CD4-positive, alpha-beta T cell treated with Interleukin-12 subunit alpha and Interleukin-12 subunit beta, for 1 hour (primary cell): ENCODE measurements at regions not wholly inside any gene's neighbourhood (a gene's known extent, or its start where the extent isn't known, plus 50 kb on each side); places are given as distances from the start of the nearest gene placed in this dataset.

ENCODE experiments used
- DNase-seq: peaks from one replicate; pipeline ENCODE4 v3.0.0-alpha.2; 2020

DNA sequence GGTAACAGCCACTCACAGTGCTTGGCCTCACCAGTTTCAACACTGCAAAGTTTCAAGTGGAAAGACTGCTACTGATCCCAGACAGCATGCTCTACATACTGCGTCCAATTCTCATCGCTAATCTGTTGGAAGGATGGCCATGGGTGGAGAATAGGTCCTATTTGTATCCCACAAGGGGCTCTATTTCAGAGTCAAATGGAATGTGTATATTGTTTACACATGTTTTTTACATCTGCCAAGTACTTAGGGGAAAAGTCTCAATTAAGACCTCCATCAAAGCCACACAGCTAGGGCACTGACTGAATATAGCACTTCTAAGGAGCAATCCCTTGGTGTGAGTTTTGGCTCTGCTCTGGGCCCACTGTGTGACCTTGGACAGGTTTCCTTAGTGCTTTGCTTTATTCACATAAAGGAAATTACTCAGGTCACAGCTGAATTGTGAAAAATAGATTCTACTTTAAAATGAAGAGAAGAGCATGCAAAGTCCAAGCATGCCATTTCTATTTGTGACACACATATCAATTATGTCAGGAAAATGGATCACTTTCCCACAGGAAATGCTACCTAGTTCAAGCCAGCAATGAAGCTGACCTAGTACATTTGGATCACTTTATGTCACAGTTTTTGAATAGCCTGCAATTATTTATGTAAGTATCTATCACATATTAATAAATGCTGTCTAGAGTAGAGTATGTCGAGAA is 112.9 kb upstream of the STK17B start:
- DNase-seq = no peak

- no peak for DNase-seq
Measured at GRCh38 chr2:196284866-196285557, 113.6 kb upstream of the STK17B start.

DNA sequence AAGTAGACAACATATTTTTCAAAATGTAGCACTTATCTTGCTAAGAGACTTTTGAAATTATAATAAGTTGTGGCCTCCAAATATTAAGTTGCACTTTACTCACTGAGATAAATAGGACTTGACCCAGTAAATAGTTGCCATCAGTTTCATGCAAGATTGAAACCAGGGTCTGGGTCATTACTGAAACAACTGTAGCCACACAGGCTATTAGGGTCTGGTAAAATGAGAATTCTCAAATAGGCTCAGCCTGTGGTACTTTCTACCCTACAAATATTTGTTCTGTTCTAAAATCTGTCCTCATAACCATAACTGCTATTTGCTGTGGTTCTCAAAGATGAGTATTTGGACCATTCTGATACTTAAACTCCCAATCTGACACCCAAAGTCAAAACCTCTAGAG is 115.4 kb upstream of the STK17B start:
- DNase-seq = no peak

DNA sequence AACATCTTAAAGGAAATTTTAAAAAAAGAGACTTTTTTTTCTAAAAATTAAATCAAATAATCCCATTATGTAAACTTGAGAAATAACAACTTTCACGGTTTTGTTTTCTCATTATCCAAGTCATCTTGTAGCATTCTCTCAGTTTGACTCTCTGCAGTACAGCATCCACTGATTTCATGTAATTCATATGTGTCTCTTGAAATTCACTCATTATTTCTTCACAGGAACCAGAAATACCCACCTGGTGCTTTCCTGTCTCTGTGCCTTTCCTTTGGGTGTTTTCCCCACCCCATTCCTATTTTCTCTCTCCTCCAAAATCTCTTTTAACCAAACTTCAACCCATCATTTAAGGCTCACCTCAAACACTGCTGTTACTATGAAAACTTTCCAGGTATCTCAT is 116.1 kb upstream of the STK17B start:
- no peak for DNase-seq

- DNase-seq = no peak
Measured at GRCh38 chr2:196288006-196288538, 116.7 kb upstream of the STK17B start.

DNA sequence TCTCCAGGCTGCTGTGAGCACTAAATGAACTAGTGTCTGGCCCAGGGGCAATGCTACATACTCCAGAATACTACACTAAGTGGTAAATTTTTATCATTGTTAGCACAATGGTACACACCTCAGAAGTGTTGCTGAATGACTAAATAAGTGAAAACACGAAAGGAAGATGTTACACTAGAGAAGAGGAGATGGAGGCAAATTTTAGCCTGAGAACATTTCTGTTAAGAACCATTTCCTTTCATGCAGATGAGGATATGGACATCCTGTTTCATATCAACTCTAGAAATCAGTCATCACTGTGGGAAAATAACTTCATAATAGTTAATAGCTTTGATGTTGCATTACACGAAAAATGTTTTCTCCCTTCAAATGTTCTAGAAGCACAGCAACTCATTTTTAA is 117.6 kb upstream of the STK17B start:
- DNase-seq = no peak

- no peak for DNase-seq
Measured at GRCh38 chr2:196290136-196290535, 118.8 kb upstream of the STK17B start.

DNA sequence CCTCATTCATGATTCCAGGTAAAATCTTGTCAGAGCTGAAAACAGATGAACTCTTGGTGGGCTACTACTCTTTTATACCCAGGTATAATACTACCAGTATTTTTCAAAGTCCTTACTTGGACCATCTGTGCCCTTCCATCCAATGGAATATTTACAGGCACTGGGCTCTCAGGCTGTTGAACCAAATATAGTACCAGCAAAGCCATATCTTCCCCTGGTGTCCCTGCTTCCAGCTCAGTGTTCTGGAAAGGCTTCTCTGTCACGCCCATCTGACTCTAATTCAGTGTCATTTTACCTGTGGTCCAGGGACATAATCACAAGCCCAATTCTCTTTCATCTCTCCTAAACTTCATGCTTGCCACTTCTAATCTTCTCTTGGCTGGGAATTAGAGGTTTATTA is 119.2 kb upstream of the STK17B start:
- no peak for DNase-seq

GRCh38 chr2:196291426-196291825 is 120.0 kb upstream of the STK17B start:
- DNase-seq = no peak

DNA sequence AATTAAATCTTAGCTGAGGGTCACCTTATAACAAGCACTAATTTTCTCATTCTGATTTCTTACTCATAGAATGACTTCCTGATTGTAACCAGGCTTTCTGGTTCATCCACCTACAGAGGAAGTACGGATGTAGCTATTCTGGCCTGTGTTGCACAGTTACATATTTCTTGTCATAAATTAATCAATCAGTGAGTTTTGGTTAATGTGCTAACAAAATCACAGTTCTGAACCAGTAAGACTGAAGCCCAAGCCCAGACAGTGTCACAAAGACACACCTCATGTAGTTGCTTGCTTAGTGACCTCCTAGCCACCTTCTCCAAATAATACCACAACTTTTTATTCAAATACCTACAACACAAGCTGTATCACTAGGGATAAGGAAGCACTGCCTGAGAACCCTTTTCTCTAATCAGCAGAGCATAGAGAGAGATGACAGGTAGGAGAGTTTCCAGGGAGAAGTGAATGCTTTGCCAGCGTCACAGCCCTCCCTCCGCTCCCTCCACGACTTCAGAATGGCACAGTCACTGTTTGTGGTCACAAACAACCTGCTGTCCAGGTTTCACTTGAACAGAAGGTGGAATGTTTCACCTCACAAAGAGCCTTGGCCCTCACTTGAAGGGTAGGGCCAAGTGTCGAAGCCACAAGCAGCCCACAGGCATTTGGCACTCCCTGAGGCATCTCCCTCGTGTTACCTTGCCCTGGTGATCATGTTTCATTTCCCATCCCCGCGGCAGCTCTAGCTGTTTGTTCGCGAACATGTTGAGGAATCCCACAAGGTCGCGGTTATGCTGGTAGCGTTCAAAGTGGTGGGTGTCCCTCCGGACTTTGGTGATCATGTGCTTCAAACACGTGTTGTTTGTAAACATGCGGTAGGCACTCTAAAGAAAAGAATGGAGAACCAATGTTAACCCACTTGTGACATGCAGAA is 120.8 kb upstream of the STK17B start:
- no peak for DNase-seq

- DNase-seq = no peak
Measured at GRCh38 chr2:196293751-196294515, 122.6 kb upstream of the STK17B start.

DNA sequence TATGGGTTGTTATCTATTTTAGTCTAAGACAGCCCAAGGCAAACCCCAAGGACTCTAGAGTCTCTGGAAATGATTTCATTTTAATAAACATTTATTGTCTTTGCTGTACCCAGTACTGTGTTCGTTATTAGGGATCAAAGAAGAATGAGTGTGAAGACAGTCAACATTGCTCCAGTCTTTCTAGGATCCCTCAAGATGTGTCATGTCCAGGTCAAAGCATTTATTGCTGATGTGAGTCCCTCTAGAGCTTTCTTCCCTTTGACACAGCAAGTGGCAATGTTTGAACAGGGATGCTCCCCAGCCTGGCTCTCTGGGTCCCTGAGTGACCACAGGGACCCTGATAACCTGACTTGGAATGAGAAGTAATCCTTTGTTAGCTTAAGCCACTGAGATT is 123.1 kb upstream of the STK17B start:
- DNase-seq = no peak

DNA sequence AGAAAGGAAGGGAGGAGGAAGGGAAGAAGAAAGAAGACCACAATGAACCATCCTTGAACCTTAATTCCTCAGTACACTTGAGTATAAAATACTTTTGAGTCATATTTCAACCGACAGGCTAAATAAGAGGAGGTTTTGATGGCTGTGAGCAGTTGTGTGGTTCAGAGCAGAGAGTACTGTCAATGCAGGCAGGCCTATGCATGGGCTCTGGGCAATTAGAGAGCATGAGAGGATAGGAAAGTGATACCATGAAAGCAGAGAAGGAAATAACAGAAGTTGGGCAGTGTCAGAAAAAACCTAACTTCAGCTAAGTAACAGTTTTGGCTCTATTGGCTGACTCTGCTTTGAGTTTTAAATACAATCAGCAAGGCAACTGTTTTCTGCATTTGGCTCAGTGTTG is 123.6 kb upstream of the STK17B start:
- DNase-seq = no peak

GRCh38 chr2:196298106-196298723 is 126.8 kb upstream of the STK17B start:
- peak; percentile 24 for DNase-seq

GRCh38 chr2:196307775-196308305 is 136.5 kb upstream of the STK17B start:
- DNase-seq = no peak

DNA sequence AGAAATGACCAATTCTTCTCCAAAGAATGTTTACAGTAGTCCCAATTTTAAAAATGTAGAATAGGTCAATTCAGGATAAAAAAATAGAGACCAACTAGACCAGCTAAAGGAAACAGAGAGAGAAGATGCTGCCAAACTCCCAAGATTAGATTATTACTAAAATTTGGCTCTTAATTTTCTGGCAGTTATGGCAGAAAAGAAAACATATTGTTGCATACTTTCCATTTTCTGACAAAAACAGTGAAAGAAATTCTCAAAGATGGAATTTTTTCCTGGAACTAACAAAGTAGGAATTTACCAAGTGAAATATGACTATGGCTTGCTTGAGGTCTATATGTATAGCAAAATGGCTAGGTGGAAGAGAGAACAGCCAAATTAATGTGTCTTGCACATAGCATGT is 138.3 kb upstream of the STK17B start:
- no peak for DNase-seq

GRCh38 chr2:196314157-196314556 is 142.8 kb upstream of the STK17B start:
- no peak for DNase-seq

DNA sequence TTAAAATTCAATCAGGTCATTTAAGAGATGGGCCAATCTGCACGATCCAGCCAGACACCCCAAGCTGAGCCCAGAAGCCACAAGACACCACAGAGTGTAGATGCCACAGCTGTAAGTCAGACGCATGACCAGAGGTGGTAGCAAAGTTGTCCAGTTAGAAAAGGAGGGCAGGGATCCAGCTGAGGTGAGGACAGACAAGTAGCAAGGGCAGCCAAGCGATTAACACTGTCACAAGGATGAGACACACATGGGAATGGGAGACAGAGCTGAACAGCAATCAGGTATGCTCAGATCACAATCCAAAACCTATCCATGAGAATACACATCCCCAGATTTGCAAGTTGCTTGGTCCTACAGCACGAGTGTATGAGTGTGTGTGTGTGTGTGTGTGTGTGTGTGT is 143.4 kb upstream of the STK17B start:
- DNase-seq = no peak

DNA sequence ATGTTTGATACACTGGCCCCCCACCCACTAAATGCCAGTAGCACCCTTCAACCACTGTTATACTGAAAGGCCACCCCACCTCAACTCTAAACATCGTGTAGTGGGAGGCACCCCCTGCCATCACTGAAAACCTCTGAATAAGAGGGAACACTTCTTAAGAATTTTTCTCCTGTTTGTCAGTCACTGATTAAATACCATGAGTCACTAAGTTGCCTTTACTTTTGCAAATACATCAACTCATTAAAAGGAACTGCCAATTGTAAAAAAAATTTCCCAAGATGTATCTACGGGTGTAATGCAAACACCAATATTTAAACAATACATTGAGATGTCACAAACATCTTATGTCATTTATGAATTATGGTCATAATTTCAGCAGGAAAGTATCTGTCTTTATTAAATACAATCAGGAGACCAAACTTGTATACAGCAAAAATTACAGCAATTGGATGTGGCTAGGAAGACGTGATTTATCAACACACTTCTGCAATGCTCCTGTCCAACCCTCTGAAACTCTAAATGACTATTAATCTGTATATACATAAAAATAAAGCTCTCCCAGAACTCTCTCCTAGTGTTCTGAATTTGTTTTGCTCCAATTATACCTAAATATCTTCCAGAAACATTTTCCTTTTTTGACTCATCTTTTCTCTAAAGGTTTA is 144.1 kb upstream of the STK17B start:
- no peak for DNase-seq

- DNase-seq = no peak
Measured at GRCh38 chr2:196316050-196316430, 144.7 kb upstream of the STK17B start.
